HuH-7.5 (cell line): ENCODE measurements at regions not wholly inside any gene's neighbourhood (a gene's known extent, or its start where the extent isn't known, plus 50 kb on each side); places are given as distances from the start of the nearest gene placed in this dataset.
"Not testable (repeated sequence)": the region's sequence is repeated elsewhere in the genome, so short reads cannot be mapped to it uniquely, and the experiment has no call there.

ENCODE experiments used
- DNase-seq: peaks from one replicate; pipeline ENCODE4 v3.0.0; 2011; ENCODE audit warnings: low spot score

DNA sequence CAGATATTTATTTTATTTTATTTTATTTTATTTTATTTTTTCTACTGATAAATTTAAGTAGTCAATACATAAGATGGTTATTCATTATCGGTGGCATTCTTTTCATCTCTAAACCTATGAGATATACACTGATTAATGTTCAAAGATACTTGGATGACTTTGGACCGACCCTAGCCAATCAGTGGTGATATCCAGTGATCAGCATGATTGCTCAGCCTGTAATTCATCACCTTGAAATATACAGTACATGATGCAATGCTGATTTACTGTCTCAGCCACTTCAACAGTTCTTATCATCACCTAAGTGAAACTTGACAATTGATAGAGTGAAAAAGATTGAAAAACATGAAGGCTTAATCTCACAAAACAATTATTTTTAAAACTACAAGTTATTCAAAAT is 1651.0 kb downstream of the REEP3 start:
- no peak for DNase-seq

GRCh38 chr10:65176994-65177393 is 1655.8 kb downstream of the REEP3 start:
- no peak for DNase-seq

DNA sequence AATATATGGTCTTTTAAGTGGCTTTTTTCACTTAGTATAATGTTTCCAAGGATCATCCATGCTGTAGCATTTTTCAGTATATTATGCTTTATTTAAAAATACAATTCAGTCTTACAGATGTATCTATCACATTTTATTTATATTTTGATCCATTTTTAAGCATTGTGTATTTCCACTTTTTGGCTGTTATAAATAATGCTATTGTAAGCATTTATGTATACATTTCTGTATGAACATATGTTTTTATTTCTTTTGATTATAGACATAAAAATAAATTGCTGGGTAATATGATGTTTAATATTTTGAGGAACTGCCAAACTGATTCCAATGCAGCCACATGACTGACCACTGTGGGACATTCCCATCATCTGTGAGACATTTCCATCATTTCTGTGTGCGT is 1662.0 kb downstream of the REEP3 start:
- no peak for DNase-seq

DNA sequence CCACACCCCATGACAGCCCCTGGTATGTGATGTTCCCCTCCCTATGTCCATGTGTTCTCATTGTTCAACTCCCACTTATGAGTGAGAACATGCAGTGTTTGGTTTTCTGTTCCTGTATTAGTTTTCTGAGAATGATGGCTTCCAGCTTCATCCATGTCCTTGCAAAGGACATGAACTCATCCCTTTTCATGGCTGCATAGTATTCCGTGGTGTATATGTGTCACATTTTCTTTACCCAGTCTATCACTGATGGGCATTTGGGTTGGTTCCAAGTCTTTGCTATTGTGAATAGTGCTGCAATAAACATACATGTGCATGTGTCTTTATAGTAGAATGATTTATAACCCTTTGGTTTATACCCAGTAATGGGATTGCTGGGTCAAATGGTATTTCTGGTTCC is 1665.5 kb downstream of the REEP3 start:
- DNase-seq: not testable (repeated sequence)

DNA sequence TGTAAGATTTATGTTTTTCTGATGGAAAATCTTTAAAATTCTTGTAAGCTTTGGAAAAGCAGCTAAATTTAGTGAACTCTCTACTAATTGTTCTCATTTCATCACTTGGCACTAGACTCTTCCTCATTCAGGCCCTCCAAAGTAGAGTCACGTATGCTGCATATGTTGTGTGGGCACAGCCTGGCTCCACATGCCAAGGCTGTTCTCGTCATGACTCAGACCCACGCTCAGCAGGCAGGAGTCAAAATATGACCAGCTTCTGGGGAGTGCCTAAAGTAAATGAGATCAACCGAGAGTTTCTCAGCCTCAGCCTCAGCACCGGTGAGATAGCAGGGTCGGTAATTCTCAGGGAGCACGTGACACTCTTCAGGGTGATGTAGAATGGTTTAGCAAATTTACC is 1672.9 kb downstream of the REEP3 start:
- no peak for DNase-seq

- no peak for DNase-seq
These were observed 1673.4 kb downstream of the REEP3 start for GRCh38 chr10:65194555-65194954.

GRCh38 chr10:65196111-65196510 is 1674.9 kb downstream of the REEP3 start:
- DNase-seq: no peak

DNA sequence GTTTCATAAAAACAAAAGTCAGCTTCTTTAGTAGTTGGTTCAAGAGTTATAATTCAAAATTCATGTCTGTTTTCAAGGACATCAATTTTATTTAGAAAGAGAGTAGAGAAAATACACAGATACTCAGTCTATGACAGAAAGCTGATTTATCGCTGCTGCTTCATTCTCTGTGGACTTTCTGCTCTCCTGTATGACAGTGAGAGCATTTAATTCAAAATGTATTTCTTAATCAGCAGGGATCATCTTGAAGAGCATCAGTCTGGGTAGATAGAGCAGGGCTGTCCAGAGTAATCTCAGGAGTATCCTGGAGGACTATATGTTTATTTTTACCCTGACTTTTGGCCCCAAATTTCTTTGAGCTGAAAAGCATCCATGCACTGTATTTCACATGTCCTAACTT is 1676.7 kb downstream of the REEP3 start:
- no peak for DNase-seq

GRCh38 chr10:65201491-65201890 is 1680.3 kb downstream of the REEP3 start:
- DNase-seq: no peak

GRCh38 chr10:65204999-65205398 is 1683.8 kb downstream of the REEP3 start:
- DNase-seq: no peak

DNA sequence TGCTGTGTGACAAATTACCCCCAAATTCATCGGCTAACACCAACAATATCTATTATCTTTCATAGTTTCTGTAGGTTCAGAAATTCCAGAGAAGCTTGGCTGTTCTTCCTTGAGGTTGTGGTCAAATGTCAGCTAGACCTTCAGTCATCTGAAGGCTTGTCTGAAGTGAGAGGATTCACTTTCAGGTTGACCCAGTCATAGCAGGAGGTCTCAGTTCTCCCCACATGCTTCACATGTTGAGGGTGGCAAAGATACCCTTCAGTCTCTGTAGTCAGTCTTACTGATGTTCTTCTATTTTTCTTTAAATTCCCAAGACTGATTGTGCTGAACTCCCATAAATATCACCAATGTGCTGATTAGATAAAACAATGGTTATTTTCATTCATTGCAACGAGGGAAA is 1692.0 kb downstream of the REEP3 start:
- DNase-seq: no peak

- no peak for DNase-seq
These were observed 1698.2 kb downstream of the REEP3 start for GRCh38 chr10:65219444-65219843.

DNA sequence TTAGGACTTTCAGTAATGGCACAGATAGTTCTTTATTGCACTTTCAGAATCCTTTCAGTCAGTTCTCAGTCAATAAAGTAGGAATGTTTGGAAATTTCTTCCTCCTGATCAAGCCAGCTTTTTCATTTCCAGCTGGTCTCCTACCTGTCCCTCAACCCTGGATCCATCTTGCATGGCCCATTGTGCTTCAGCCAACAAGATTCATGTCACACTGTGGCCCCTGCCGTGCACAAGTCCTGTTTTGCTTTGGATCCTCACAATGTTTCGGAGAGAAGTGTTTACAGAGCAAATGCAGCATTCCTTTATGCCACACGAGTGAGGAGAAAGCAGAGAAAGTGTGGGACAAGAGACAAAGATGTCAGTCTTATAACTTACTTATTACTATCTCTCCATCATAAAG is 1694.7 kb upstream of the LRRTM3 start:
- no peak for DNase-seq

DNA sequence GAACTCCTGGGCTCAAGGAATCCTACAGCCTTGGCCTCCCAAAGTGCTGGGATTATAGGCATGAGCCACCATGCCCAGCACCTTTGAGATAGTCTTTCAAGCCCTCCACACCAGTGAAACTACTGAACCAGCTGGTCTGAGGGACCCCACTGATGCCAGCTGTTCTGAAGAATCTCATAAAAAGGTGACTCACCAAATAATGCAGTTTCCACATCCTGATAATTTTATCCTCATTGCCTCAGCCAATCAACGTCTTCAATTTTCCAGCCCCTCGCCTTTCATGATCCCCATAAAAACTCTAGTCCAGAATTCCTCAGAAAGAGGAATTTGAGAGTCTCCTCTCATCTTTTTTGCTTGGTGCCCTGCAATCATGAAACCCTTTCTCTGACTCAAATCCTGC is 1691.6 kb upstream of the LRRTM3 start:
- DNase-seq: no peak

DNA sequence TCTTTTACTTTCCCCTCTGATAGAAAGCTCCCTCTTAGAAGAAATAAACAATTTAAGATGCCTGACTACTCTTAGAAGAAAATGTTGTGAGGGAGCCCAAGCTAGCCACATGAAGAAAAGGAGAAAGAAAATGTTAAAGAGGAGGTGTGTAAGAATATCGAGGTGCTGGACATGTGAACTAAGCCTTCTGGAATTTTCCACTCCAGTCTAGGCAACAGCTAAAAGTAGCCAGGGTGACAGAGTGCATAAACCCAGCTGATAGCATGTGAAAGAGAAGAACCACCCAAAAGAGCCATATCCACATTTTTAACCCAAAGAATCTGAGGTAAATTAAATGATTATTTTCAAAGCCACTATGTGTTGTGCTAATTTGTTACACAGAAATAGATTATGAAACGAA is 1690.6 kb upstream of the LRRTM3 start:
- DNase-seq: no peak

DNA sequence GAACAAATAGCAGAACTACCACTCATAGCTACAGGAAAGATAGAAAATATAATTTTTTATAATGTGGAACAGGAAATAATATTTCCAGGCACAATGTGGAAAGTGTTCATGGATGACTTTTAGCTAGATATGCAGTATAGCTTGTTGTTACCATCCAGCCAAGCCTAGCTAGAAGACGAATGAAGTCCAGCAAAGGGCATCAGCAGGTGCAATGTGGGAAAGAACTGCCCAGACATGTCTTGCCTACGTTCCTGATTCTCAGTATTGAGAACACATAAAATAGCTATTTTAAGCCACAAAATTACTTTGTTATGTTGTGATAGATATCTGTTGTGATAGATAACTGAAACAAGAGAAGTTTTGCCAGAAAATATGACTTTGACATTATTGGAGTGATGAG is 1690.0 kb upstream of the LRRTM3 start:
- DNase-seq: no peak

GRCh38 chr10:65265451-65265954 is 1660.3 kb upstream of the LRRTM3 start:
- no peak for DNase-seq

DNA sequence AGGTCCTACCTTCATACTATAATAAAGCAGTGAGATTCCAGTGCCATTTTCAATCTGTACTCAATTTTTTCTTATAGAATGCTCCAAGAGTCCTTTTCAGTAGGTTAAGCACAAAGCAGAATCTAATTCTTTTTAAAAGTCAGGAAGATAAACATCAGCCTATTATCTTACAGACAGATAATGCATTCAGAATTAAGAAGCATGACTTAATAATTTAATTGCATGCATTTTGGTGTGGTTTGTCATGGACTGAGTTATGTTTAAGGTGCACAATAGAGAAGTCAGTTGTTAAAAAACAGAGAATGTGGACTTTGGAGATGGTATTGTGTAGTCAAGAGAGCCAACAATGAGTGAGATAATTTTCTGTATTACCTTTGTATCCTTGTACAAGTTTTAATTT is 1656.3 kb upstream of the LRRTM3 start:
- not testable (repeated sequence) for DNase-seq

DNA sequence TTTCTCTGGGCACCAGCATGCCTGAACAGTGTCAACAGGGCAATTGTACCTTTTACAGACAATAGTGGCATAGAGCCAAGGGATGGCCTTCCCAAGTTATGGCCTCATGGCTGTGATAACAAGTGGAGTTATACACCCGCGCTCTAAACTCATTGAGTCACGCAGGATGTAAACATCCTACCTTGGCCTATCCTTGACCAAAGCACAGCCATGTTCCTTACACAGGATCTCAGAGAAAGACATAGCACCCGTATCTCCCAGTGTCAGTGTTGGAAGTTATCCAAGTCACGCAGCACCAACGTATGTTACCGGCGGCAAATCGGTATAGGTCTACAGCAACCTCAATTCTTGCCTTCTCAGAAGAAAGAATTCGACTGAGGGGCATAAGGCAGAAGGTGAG is 1654.9 kb upstream of the LRRTM3 start:
- no peak for DNase-seq

DNA sequence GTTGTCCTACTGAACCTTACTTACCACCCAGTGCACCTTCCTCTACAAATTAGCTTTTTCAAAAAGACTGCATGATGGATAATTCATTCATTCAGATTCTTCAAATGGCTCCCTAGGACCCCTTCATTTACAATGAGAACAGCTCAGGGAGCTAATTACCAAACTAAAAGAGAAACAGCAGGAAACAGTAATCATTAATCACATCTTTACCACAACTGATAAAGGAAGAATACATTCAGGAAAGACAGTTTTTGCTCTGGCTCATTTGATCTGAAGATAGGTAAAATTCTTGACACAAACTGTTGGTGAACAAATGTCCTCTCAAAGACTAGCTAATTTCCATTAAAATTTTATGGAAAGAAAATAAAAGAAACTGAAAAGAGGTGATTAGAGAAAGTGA is 1652.7 kb upstream of the LRRTM3 start:
- no peak for DNase-seq

DNA sequence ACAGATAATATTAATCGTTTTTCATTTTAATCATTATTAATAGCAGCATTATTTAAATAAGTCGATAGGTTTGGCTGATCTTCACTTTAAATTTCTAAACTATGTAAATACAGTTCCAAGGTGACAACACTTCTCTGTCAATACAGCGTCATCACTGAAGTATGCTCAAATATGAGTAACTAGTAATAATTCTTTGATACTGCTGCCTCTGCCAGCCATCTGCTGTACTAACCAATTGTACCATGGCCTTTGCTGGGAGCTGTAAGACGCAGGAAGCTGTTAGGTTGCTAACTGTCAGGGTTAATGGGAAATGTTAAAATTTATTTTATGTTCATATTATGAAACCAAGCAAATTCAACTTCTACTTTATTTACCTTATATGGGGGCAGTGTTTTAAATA is 1650.5 kb upstream of the LRRTM3 start:
- no peak for DNase-seq

DNA sequence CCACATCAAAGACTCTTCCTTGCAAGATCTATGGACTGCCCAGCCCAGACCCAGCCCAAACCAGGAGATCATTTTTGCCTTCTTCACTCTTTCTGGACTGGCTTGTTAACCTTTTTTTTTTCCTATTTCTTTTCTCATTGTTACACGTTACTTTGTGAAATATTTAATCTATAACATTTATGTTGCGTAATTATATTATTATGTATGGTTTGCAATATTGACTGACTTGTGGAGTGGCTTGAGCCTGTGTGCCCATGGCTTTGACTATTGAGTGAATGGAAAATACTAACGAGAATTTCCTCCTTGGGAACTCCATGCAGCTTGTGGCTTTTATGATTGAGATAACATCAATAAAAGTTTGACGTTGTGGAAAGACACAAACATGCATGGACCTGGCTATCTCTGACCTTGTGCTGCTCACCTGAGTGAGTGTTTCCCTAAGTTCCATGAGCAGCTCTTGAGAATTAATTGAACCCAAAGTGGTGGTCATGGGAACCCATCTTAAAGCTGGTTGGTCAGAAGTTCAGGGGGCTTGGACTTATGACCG is 1641.3 kb upstream of the LRRTM3 start:
- DNase-seq: no peak

DNA sequence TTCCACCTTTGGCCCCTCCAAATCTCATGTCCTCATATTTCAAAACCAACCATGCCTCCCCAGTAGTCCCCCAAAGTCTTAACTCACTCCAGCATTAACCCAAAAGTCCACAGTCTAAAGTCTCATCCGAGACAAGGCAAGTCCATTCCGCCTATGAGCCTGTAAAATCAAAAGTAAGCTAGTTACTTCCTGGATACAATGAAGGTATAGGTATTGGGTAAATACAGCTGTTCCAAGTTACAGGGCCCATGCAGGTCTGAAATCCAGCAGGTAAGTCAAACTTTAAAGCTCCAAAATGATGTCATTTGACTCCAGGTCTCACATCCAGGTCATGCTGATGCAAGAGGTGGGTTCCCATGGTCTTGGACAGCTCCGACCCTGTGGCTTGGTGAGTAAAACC is 1640.1 kb upstream of the LRRTM3 start:
- not testable (repeated sequence) for DNase-seq

- DNase-seq: no peak
These were observed 1634.5 kb upstream of the LRRTM3 start for GRCh38 chr10:65291286-65291685.

DNA sequence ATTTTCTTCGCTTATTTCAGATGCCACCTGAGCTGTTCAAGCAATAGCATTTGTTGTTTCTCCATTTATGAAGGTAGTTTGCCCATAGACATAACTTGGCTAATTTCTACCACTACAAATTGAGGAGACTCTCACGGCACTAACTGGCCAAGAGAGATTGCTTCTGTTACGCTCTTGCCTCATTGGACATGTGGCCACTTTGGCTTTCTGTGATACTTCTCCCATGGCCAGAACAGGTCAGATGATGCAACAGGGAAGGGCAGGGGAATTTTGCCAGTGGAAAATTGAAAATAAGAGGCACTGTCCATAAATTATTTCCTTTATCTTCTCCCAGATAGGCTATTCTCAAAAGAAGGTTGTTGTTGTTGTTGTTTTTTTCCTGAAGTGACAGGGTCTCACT is 1633.3 kb upstream of the LRRTM3 start:
- DNase-seq: no peak
